NCI-H146 (cell line): ENCODE measurements at regions not wholly inside any gene's neighbourhood (a gene's known extent, or its start where the extent isn't known, plus 50 kb on each side); places are given as distances from the start of the nearest gene placed in this dataset.

Experiments used
- DNase-seq: peaks from one replicate; lab custom pipeline; 2025; lab: John Stamatoyannopoulos, UW

DNA sequence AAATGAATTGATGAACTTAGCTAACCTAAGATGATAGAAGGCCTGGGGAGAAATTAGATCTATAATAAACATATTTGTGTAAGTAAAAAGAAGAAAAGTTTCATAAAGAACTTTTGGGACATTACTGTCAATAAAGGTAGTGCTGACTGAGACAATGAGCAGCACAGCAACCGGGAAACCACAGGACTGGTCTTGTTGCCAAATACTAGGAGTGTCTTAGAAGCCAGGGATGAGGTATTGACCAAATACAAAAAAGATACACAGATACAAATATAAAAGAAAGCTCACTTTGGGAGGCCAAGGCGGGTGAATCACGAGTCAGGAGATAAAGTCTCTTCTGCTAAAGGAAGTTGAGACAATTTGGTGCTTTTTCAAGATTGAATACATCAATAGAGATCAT is 362.4 kb upstream of the ZNF385D start:
- no peak for DNase-seq

DNA sequence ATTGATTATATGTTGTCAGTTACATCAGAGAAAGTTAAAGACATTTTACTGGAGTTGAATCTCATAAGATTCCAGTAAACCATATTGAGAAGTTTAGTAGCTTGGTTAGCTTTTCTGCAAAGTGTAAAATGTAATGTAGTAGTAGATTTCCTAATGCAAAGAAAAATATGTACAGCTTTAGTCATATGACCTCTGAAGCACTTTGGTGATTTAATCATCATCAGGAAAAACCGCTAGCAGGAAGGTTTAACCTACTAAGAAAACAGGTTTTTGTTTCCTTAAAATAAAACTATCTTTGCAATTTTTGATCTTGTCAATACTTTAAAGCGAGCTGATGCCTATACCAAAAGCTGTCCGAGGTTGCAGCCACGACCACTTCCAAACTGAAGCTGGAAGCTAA is 364.6 kb upstream of the ZNF385D start:
- no peak for DNase-seq

DNA sequence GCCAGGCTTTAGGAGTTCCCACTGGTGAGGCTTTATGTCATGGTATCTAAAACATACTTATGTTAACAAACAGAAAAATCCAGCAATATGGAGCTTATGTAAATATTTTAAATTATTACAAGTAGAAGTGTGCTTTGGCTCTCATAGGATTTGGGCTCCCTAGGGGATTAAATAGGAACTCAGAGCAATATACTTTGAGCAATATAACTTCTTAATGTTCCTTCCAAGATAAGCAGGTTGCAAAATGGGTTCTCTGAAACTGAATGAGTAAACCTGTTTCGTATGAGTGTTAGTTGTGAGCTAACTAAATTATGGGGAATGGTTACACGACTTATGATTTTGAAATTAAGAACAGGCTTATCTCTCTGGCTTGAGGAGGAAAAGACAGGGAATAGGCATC is 366.1 kb upstream of the ZNF385D start:
- no peak for DNase-seq

DNA sequence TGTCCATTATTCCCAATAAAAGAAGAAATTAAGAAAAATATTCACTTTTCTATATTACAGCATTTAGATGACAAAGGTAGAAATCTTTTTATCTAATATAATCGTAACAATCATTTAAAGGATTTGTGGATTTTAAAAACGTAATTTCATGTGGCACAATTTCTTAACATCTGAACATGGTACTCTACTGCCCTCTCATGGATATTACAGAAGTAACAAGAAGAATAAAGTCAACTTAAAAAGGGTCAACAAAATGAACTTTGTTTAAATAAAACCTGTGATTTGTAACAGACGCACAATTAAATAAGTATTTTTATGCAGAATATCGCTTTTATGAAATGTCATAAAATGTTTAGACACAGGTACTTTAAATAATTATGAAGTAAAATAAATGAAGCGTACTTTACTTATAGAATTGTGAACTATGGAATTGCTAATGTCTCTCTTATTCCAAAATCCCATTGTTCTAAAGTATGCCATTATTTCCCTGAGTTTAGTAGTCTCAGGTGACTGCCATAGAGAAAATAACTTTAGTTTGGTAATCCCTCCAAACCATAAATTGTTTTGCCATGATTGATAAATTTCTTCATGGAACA is 366.8 kb upstream of the ZNF385D start:
- peak; percentile 15 for DNase-seq

DNA sequence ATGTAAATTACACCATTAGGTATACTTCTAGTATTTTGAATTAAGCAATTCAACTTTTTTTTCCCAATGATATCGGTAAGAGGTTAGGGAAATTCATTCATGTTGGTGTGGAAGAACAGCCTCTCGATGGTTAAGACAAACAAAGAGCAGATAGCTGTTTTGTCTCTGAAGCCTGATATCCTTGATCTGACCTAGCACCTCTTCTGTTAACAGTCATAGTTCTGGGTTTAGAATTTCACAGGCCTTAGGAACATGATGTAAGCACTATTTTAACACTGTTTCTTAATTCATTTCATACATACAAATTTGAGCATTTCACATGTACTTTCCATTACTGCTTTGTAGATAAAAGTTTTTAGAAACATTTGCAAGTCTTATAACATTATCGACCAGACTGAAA is 367.5 kb upstream of the ZNF385D start:
- DNase-seq = no peak

DNA sequence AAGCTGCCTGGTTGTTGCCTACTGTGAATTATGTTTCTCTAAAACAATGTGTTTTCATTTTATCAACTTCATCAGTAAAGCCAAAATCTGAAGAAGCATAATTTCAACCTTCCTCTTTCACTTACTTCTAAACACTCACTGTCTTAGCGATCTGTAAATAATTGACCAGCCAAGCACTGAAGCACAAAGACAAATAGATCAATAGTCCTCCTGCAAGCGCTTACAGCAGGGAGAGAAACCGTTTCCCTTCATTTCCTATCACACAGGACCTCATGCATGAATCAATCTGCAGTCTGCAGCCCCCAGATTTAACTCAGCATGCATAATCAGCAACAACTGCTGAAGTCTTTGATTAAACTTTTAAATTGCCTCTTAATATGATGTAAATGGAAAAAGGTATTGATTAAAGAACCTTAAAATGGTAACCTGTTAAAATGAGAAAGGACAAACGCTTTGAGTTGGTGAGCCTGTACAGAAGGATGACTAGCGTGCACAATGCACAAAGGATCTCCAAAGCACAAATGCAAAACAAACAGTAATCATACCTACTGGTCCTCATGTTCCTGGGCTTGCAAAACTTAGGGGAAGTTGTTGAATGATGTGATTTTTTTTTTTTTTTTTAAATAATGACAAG is 370.2 kb upstream of the ZNF385D start:
- no peak for DNase-seq

DNA sequence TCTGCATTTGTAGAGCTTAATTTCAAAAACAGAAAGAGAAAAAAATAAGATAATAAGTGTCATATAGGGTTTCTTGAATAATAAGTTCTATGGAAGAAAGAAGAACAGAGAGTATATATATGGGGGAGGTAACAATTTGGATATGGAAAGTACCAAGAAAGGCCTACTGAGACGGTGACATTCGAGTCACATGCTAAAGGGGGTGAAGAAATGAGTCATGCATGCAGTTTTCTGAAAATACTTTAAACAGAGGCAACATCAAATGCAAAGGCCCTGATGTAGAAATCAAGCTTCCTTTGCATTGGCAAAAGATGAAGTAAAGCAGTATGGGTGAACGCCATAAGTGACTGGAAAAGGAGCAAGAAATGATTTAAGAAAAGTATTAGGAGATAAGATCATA is 371.6 kb upstream of the ZNF385D start:
- no peak for DNase-seq

DNA sequence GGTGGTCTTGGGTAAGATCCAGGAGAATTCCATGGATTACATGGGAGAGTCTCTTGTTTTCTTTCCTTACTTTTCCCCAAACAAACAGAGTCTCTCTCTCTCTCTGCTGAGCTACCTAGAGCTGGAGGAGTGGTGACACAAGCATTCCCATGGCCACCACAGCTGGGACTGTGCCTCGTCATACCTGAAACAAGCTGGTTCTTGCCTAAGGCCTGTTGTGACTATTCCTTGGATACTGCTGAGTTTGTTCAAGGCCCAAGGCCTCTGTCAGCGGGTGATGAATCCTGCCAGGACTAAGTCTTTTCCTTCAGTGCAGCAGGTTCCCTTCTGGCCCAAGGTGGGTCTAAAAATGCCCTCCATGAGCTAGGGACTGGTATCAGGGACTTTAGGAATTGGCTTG is 378.1 kb upstream of the ZNF385D start:
- no peak for DNase-seq

DNA sequence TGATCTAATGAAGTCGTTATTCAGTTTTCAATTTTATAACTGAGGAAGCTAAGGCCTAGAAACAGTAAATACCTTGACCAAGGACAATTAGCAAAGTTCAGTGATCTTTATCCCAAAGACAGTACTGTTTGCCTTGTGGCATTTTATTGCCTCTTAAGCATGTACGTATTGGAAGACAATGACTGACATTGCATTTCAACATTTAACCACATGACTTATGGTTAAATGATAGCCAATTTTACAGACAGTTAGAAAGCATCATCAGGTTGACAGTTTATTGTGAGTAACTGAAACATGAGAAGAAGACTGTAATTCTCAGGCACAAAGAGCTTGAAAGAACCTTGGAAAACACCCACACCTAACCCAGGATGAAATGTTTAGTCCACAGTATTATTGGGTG is 390.8 kb upstream of the ZNF385D start:
- DNase-seq = no peak

DNA sequence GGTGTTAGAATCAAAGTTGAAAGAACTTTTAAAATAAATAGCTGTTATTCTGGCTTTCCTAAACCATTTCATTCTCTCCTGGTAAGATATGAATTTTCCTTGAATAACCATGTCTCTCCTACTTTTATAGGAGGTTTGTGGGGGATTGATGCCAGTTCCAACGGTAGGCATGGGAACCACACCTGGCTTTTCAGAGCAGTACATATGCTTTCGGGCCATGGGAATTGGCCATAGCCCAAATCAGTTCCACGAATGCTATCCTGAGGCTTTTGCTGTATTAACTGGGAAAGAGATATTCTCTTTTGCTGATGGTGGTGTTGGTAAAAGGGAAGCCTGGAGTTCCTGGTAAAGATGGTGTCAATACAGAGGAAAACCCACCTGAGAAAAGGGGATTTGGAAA is 396.2 kb upstream of the ZNF385D start:
- DNase-seq = no peak

DNA sequence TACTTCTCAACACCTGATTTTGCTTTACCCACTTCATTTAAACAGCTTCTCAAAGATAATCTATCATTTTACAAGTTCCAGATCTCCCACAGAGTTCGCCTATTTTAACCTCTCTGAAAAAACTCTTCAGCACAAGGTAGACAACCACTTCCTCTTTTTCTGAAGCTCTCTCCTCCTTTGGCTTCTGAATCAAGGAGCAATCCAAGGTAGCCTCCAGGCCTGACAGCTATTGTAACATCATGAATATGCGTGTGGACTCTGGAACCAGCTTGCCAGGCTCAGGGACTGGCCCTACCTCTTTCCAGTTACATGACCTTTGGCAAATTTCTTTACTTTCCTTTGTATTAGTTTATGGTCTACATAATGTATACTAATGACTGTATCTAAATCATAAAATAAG is 405.9 kb upstream of the ZNF385D start:
- DNase-seq = no peak

DNA sequence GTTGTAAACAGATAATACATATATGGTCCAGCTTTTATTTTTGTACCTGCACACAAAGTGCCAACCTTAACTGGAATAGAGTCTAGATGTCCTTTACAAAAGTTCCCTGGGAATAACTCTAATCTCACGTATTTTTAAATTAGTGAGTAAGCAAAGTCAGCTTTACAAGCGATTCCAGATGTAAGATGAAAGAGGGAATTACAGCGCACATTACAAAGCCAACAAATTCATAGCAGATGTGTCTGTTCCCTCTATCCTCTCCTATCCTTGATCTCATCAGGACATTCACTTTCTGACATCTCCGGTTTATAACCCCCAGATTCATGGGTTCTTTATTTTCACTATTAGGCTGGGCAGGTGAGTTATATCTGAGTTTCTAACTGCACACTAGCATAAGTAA is 406.8 kb upstream of the ZNF385D start:
- no peak for DNase-seq

DNA sequence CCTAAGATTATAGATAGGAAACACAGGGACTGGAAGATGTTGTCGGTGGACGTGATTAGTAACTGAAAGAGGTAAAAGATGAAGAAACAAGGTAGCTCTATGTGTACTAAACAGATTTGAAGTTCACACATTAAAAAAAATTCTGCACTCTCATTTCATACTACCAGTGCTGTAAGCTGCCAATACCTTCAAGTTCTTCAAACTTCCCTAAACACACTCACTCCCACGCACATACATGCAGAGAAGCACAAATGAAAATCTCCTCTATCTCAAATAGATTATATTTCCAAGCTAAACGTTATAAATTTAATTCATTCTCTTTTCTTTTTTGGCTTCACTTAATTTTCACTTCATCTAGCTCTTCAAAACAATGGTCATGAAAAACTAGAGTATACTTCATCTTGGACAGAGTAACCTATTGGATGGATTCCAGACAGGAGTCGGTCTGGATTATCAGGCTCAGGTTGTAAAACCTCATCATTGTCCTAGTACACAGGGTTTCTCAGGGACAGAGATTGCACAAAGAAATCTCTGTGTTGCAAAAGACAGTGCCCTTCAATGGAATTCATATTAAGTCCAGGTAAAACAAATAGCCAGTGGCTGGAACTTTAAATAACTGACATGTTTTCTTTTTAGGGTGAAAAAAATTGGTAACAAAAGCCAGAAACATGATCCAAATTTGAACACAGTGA is 408.1 kb upstream of the ZNF385D start:
- DNase-seq = no peak

DNA sequence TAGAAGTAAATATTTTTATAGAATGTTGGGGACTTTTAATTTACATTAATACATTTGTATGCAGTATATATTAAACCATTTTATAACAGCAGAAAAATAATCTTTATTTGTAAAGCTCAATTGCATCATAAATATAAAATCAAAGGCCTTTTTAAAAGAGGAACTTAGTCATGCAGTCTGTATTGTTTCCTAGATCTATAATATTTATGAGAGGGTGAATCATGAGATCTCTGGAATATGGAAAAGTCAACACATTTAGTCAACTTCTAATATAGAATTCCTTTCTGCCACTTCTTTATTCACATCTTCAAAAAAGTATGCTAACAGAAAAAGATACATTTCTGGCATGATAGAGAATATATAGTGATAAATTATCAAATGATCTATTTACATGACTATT is 410.3 kb upstream of the ZNF385D start:
- no peak for DNase-seq

DNA sequence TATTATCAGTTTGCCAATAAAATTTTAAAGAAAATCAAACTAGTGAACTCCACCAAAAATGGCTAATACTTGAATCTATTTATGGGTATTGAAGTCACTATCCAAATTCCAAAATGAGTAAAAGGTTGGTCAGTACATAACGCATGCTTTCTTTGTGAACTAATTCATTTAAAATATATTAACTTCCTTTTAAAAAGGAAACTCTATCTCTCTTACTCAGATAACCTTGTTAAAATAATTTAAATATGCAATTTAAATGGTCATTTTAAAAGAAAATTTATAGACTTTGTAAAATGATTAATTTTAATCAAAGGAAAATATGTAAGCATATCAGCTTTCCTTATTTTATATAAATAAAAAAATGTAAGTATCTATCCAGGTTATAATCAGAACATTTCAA is 419.4 kb upstream of the ZNF385D start:
- no peak for DNase-seq

DNA sequence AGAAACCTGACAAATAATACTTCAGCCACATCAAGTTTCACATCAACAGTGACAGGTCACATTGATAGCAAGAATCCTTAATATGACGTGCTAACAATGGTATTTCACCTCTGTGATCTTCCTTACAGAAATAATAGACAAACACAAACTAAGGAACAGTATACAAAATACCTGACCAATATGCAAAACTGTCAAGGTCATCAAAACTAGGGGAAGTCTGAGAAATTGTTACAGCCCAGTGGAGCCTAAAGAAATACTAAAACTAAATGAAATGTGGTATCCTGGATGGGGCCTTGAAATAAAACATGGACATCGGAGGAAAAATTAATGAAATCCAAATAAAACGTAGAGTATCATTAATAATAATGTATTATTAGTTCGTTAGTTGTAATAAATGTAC is 422.0 kb upstream of the ZNF385D start:
- DNase-seq = no peak

DNA sequence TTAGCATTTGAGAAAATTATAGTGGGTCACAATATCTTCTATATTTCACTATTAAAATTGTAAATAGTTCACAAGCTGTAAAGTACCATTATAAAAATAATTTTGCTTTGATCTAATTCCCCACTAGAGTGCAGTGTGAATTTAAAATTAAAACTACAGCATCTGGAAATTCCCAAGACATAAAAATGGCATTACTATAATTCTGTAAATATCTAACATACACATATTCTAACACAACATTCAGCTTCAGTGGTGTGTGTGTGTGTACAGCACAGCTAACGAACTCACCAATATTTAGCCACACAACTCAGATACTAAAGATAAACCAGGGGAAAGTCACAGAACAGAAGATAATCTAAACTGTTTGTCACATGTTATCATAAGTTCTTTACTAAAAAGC is 424.9 kb upstream of the ZNF385D start:
- DNase-seq = no peak

DNA sequence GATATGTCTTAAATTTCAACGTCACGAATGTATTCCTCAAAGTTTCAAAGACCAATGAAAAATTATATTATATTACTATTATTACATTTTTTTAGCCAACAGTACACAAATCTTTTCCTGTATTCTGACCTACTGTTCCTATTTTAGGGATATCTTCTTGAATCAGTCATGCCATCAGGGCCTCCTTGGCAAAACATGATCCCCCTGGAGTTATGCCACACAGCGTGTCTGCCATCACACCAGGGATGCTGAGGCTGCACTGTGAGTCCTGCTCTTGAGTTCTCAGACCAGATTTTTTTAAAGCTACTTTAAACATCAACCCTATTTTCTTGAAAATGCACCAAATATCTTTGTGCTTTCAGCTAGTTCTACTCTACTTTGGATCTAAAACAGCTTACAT is 425.9 kb upstream of the ZNF385D start:
- DNase-seq = no peak

DNA sequence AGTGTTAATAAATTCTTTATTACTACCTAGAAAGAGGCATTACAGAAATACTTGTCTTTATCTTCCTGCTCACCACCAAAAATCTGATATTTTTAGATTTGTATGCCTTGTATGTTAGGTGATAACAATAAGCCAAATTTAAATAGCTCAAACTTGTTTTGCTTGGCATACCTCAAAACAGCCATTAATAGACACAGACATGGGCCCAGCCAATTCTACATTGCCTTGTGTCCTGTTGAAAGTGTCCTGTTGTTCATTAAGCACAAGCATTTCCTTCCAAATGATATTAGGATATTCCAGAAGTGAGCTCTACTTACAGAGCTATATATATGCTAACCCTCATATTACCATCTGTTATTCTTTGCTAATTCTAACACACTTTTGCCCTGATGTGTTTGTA is 438.6 kb upstream of the ZNF385D start:
- DNase-seq = no peak

DNA sequence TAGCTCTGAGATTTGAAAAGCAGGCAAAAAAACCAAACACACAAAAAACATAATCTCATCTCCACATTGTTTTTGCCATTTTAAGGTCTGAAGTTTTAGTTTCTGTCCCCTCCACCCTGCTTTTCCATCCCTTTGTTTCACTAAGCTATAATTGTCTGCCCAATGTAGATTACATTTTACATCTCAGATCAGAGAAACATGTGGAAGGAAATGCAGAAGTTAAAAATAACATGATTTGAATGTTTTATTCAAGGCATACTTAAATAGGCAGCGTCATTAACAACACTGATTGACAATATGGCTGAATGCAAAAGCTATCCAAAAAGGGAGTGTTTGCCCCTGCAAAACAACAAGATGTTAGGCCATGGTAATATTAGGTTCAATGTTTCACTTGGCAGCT is 448.1 kb upstream of the ZNF385D start:
- DNase-seq = no peak

DNA sequence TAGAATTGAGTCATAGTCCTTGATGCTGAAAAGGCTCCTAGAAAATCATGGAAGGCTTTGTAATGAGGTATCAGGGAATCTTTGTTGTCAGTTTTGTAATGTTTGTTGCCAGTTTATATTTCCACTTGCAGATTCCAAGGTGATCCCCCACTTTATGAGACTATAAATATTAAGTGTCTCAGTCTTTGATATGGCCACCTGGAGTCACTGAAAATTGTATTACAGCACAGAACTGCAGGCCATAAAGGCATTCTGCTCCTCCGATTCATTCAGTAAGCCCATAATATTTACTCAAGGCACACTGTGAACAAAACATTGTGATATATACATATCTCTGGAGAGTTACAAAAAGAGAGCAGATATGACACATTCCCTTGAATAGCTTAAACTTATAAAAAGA is 457.8 kb upstream of the ZNF385D start:
- no peak for DNase-seq

DNA sequence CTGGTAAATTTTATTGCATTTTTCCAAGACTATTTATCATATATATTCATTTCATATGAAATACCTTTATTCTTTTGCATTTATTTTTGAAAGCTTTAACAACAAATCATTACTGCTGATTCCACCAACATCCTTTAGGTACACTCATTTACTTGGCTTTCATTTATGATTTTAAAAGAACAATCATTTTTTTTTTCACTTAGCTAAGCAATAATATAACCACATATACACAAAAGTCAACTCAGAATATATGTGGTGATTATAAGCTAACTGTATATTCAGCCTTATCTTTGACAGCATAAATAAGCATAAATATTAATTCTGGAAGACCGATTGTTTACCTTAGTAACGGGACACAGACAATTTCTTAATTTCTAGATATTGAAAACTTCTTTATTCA is 458.6 kb upstream of the ZNF385D start:
- no peak for DNase-seq

DNA sequence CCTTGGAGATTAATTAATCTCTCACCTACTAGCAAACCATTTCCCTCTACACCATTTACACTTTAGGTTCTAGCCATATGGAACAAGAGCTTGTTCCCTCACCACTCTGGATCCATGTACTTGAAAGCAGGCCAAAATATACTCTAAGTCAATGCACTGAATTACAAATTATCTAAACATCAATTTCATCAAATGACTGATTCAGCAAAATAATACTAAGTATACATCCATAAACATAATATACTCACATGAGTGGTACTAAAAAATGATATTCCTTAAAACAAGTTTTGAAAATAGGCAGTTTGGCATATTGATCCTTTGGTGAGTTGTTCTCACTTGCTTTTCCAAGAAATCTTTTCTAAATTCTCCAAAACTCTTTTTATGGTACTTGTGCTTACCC is 459.7 kb upstream of the ZNF385D start:
- DNase-seq = no peak

DNA sequence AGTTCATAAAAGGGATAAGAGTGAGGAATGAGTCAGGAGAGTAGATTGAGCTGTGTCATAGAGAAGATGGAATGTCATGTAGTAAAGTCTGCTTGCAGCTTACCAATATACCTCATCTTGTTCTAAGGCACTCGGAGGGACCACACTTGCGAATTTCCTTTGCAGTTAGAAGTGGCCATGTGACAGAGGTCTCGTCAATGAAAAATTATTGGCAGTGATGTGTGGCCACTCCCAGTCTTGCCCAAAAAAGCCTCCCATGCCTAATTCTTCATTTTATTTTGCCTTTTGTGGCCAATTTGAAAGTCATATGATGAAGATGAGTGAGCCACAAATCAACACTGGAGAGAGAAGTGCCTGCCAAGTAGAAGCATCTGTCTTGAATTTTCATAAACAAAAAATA is 465.6 kb upstream of the ZNF385D start:
- no peak for DNase-seq
